HG03060 (cell line): ENCODE measurements at regions not wholly inside any gene's neighbourhood (a gene's known extent, or its start where the extent isn't known, plus 50 kb on each side); places are given as distances from the start of the nearest gene placed in this dataset.
"Not testable (repeated sequence)": the region's sequence is repeated elsewhere in the genome, so short reads cannot be mapped to it uniquely, and the experiment has no call there.

Experiments used
- ATAC-seq: cut with Tn5 transposase; IDR thresholded peaks from one replicate; pipeline ENCODE4 v1.9.1; 2021; ENCODE audit warnings: low read depth, moderate number of reproducible peaks; ENCODE audit not compliant: unreplicated experiment

GRCh38 chr3:87624860-87625259 lies 348.5 kb upstream of the POU1F1 start:
- ATAC-seq = no peak

GRCh38 chr3:87621667-87622066 lies 345.3 kb upstream of the POU1F1 start:
- ATAC-seq = no peak

- ATAC-seq = no peak
Observed at GRCh38 chr3:87615506-87615905, 339.1 kb upstream of the POU1F1 start.

- ATAC-seq = no peak
Observed at GRCh38 chr3:87614998-87615397, 338.6 kb upstream of the POU1F1 start.

- ATAC-seq = no peak
Observed at GRCh38 chr3:87607234-87607633, 330.9 kb upstream of the POU1F1 start.

GRCh38 chr3:87595798-87596197 lies 319.4 kb upstream of the POU1F1 start:
- ATAC-seq = no peak

GRCh38 chr3:87581240-87581639 lies 304.9 kb upstream of the POU1F1 start:
- ATAC-seq = no peak

- no peak for ATAC-seq
Observed at GRCh38 chr3:87576752-87577151, 300.4 kb upstream of the POU1F1 start.

GRCh38 chr3:87575550-87575949 lies 299.2 kb upstream of the POU1F1 start:
- ATAC-seq = no peak

GRCh38 chr3:87568331-87568730 lies 291.9 kb upstream of the POU1F1 start:
- ATAC-seq = no peak

GRCh38 chr3:87564438-87564837 lies 288.1 kb upstream of the POU1F1 start:
- ATAC-seq = no peak

- no peak for ATAC-seq
Observed at GRCh38 chr3:87563712-87564111, 287.3 kb upstream of the POU1F1 start.

- ATAC-seq = no peak
Observed at GRCh38 chr3:87558492-87558891, 282.1 kb upstream of the POU1F1 start.

- ATAC-seq = no peak
Observed at GRCh38 chr3:87555290-87555689, 278.9 kb upstream of the POU1F1 start.

GRCh38 chr3:87553058-87553457 lies 276.7 kb upstream of the POU1F1 start:
- ATAC-seq = no peak

GRCh38 chr3:87550892-87551291 lies 274.5 kb upstream of the POU1F1 start:
- ATAC-seq = no peak

- ATAC-seq = no peak
Observed at GRCh38 chr3:87549208-87549607, 272.8 kb upstream of the POU1F1 start.

- ATAC-seq = no peak
Observed at GRCh38 chr3:87548271-87548670, 271.9 kb upstream of the POU1F1 start.

GRCh38 chr3:87546216-87546615 lies 269.8 kb upstream of the POU1F1 start:
- ATAC-seq = no peak

- not testable (repeated sequence) for ATAC-seq
Observed at GRCh38 chr3:87543408-87543807, 267.0 kb upstream of the POU1F1 start.

- no peak for ATAC-seq
Observed at GRCh38 chr3:87541723-87542122, 265.3 kb upstream of the POU1F1 start.

GRCh38 chr3:87538722-87539121 lies 262.3 kb upstream of the POU1F1 start:
- ATAC-seq = not testable (repeated sequence)

GRCh38 chr3:87509401-87509800 lies 233.0 kb upstream of the POU1F1 start:
- no peak for ATAC-seq
